HG02981 (cell line): ENCODE measurements at regions not wholly inside any gene's neighbourhood (a gene's known extent, or its start where the extent isn't known, plus 50 kb on each side); places are given as distances from the start of the nearest gene placed in this dataset.
"Not testable (repeated sequence)": the region's sequence is repeated elsewhere in the genome, so short reads cannot be mapped to it uniquely, and the experiment has no call there.

Experiments used
- ATAC-seq: cut with Tn5 transposase; IDR thresholded peaks from one replicate; pipeline ENCODE4 v1.9.1; 2021; ENCODE audit warnings: mild to moderate bottlenecking, moderate library complexity; ENCODE audit not compliant: unreplicated experiment

DNA sequence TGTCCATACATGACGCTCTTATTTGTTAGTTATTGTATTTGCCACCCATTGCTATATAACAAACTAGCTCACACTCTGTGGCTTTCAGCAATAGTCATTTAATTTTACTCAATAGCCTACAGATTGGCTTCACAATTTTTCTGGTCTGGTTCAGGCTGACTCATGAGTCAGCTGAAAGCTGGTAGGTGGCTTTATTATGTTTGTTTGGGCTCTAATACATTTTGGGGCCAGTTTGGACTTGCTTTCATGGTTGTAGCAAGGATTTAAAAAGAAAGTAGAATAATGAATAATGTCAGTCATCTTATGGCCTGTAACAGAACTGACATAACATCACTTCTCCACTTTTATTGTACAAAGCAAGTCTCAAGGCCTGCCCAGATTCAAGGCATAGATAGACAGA lies 338.7 kb downstream of the LRRIQ3 start:
- no peak for ATAC-seq

- ATAC-seq, result no peak
Measured at GRCh38 chr1:73854527-73854926, 343.4 kb downstream of the LRRIQ3 start.

DNA sequence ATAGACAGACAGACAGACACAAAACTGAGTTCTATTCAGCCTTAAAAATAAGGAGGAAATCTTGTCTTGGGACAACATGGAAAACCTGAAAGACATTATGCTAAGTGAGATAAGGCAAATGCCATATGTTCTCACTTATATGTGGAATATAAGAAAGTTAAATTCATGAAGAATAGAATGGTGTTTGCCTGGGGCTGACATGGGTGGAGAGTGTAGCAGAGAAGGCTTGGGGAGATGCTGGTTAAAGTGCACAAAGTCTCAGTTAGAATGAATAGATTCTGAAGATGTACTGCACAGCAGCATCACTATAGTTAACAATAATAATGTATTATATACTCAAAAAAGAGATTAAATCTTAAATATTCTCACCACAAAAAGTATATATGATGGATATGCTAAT lies 355.5 kb downstream of the LRRIQ3 start:
- ATAC-seq, result no peak

GRCh38 chr1:73839922-73840321 lies 358.1 kb downstream of the LRRIQ3 start:
- ATAC-seq, result no peak

DNA sequence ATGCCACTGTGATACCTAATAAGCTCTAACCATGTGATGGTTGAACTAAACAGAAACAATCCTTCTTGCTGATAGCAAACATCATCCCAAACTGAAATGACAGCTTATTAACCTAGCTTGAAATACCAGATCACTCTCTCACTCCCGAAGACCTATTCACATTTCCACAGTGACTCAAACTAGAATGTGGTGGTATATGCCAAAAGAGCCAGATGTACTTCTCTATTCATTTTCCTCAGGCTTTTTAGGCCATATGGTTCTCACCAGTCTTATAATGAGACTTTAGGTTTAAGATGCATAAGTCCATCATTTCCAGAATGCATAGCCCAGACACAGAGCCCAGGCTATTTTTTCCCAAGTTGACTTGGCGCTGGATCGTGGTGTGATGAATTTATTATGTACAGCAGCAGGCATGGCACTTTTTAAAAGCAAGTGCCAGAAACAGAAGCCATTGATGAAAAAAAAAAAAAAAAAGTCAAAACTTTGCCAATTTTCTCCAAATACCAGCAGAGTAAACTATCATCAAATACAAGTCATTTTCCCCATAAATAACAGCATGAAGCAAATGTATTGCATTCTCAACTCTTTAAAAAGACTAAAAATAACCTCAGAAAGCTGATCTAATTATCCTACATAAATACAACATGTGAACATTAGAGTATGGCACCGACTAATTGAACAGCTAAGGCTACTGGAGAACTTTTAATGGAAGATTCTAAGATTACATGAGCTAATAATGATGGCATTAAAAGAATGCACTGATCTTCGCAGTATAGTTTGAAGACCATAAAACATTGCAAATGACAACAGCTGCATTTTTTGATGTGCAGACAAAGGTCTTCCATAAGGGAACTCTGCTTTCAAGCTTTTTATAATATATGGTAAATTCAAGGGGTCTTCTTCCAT lies 365.4 kb downstream of the LRRIQ3 start:
- no peak for ATAC-seq

- ATAC-seq, result not testable (repeated sequence)
Measured at GRCh38 chr1:73827283-73827682, 370.7 kb downstream of the LRRIQ3 start.

DNA sequence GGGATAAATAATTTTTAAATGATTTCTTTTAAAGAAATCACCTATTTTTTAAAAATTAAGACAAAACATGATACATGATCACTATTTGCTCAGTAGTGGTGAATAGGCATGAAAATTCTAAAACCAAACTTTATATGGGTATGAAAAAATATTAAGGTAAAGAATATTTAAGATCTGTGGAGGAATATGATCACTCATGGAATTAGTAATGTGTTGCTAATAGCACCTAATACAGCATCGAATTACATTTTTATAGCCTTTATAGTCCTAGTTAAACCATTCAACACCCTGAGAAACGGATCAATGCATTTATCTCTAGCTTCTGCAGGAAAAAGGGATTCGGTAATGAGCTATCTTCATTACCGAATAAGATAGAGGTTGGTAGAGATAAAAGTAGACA lies 373.9 kb downstream of the LRRIQ3 start:
- ATAC-seq, result no peak

DNA sequence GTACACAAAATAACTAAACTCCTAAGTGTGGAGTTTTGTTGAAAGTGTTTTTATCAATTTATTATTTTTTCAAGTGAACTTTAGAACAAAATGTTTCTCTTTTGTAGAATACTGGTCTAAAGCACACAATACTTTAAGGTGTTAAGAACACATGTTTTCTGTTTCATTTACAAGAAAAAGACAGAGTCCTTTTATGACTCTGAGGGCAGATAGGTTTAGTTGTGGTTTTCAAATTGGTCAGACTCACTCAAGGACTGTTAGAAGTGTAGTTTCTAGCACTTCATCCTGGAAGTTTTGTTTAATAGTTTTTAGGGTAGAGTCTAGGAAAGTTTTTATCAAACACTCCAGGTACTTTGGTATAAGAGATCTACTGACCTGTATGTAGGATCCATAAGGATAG lies 376.5 kb downstream of the LRRIQ3 start:
- peak; percentile 72 for ATAC-seq

DNA sequence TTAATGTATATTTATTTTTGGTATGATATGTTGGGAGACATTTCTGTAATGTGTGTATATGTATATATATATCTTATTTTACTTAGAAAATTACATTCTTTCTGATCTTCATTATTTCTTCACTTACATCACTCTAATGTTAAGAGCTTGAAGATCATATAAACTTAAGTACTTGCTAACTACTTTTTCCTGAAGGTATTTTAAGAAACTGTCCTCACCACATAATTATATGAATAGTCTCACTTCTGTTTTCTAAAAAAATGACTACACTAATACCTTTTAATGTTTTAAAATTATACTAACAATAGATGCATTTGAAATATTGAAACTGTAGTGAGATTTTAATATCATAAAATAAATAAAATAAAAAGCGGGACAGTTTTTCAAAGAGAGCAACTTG lies 377.1 kb downstream of the LRRIQ3 start:
- ATAC-seq, result peak; percentile 46

DNA sequence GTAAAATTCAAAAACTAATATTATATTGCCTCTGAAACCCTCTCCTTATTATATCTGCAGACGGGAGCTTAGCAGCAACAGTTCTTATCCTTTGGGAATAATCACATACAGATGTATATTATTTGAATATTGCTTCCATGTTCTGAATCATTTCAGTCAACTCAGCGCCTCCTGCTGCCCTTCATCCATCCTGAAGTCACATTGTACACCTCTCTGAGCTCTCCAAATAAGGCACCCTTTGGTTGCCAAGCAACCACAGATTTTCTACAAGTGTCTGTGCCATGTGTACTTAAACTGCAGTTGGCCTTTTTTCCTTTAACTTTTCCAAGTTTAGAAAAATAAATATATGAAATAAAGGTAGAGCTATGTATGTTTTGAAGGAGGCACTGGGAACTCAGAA lies 384.3 kb downstream of the LRRIQ3 start:
- no peak for ATAC-seq

- ATAC-seq, result no peak
Measured at GRCh38 chr1:73813236-73813635, 384.7 kb downstream of the LRRIQ3 start.

DNA sequence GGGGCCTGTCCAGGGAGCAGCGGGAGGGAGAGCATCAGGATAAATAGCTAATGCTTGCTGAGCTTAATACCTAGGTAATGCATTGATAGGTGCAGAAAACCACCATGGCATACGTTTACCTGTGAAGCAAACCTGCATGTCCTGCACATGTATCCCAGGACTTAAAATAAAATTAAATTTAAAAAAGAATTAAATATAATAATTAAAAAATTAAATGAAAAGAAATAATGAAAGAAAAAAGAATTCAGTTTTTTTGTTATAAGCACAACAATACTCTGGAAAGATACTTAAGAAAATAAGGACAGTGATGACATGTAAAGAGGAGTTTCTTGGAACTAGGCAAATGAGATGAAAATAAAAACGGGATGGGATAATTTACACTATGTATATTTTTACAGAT lies 386.2 kb downstream of the LRRIQ3 start:
- no peak for ATAC-seq

GRCh38 chr1:73804935-73805334 lies 393.0 kb downstream of the LRRIQ3 start:
- ATAC-seq, result no peak

GRCh38 chr1:73803380-73803779 lies 394.6 kb downstream of the LRRIQ3 start:
- ATAC-seq, result no peak

DNA sequence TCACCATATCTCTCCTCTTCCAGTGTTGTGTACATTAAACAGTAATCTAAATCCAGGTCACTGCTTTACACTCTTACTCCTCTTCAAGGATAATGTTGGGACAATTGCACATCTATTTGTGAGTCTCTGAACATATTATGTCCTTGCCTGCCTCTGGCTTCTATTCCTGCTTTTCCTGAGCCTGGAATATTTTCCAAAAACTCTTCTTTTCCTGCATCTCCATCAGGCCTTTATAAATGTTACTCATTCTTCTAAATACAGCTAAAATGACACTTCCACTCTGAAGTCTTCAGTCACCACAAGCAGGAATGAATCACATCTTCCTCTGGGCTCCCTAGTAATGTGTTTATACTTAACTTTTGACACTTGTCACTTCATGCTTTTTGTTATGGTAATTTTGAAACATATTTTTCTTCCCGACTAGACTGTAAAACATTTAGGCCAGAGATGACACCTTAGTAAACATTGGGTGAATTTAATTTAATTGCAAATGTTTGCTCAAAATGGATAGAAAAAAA lies 396.0 kb downstream of the LRRIQ3 start:
- ATAC-seq, result no peak

GRCh38 chr1:73800376-73800775 lies 397.6 kb downstream of the LRRIQ3 start:
- no peak for ATAC-seq

GRCh38 chr1:73789965-73790364 lies 408.0 kb downstream of the LRRIQ3 start:
- no peak for ATAC-seq

DNA sequence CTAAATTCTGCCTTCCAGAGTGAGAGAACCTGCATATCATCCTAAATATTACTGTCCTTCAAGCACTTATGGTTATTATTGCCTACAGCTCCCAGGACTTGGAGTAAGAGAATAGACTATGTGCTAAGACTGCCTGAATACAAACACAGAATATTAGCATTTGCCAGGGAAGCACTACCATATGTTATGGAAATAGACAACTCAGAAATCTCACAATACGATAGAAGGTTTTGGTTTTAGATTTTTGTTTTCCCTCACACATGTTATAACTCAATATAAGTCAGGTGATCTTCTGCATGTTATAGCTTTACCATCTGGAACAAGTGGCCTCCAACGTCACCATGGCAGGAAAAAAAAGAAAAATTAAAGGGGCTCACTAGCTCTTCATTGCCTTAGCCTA lies 413.9 kb downstream of the LRRIQ3 start:
- ATAC-seq, result no peak

DNA sequence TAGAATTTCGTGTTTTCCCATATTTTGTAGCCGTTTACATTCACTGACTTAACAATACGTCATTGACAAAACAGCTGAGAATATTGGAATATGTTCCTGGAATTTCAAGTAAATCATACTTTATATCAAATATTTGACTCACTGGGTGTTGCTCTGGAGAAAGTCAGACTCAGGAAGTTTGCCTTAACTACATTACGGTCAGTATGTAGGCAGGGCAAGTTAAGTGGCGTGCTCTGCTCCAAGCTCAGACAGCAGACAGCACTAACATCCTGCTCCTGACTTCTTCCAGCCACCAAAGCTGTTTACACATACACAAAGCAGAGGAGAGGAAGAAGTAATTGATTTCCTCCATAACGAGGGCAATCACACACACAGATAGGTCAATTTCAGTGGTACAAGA lies 414.6 kb downstream of the LRRIQ3 start:
- no peak for ATAC-seq

DNA sequence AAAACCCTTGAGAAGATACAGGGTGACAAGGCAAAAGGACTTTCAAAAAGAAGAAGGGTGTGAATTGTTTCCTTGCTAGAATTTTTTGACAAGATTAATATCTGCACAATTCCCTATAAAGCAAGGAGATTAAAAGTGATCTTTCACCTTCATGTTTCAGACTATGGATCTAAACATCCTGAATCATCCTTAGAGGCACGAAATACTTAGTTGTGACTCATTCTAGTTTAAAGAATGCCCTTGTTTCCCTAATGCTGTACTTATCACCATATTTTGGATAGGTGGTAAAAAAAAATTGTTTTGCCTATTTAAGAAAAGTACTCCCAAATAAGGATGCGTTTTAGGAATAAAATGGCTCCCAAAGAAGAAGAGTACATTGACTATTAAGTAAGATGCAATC lies 415.1 kb downstream of the LRRIQ3 start:
- ATAC-seq, result no peak

- ATAC-seq, result no peak
Measured at GRCh38 chr1:73781251-73781650, 416.7 kb downstream of the LRRIQ3 start.

DNA sequence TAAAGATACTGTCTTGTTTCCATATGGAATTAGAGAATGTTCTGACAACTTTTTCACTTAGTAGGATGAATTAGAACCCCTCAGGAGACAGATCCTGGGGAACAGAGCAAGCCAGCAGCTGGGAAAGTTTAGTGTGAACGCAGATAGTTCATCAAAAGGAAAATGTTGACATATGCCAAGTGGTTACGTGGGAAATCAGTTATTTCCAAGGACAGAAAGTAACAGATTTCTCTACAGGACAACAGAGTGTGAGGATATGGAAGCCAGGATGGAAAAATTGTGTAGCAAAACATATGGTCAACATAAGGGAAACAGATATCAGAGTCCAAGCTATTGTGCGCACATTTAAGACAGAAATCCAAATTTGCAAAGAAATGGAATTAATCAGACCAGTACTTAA lies 419.5 kb downstream of the LRRIQ3 start:
- ATAC-seq, result no peak

GRCh38 chr1:73775896-73776295 lies 422.1 kb downstream of the LRRIQ3 start:
- no peak for ATAC-seq
